H1 (cell line): ENCODE measurements at regions not wholly inside any gene's neighbourhood (a gene's known extent, or its start where the extent isn't known, plus 50 kb on each side); places are given as distances from the start of the nearest gene placed in this dataset.

Source experiments
- CTCF ChIA-PET: fragments of 300-600 bp; sonication (Branson Sonifier 250); formaldehyde crosslinking; loops from one replicate; lab custom pipeline; 2021; ENCODE audit not compliant: partially characterized antibody; lab: Charles Lee
- POLR2A ChIA-PET: fragments of 300-600 bp; sonication (Branson Sonifier 250); formaldehyde crosslinking; loops from one replicate; lab custom pipeline; 2021; ENCODE audit warnings: inconsistent platforms; ENCODE audit not compliant: partially characterized antibody; lab: Charles Lee
- DNase-seq, 2 experiments: peaks; one replicate each; pipeline versions ENCODE4 v3.0.0 to v3.0.0-alpha.2; 2010 to 2022; ENCODE audit warnings: low spot score in 2 of 2, low read depth in 1 of 2, mixed read lengths in 1 of 2
- FAIRE-seq: peaks from 2 replicates; lab custom pipeline; 2011; peaks lifted over from hg19 to GRCh38; lab: Jason Lieb, UNC
- H2AFZ ChIP-seq: 2 replicates; pipeline ENCODE4 v1.8.1; 2012; ENCODE audit warnings: low read length, inconsistent platforms
- H2AK5ac ChIP-seq: 2 replicates; pipeline ENCODE4 v1.6.1; 2013; ENCODE audit warnings: low read depth, low read length
- H2BK120ac ChIP-seq: replicated peaks from 2 replicates; pipeline ENCODE3; 2013; ENCODE audit warnings: low read depth, low read length, inconsistent platforms
- H2BK12ac ChIP-seq: 2 replicates; pipeline ENCODE4 v1.6.1; 2013; ENCODE audit warnings: low read depth, low read length
- H2BK15ac ChIP-seq: 2 replicates; pipeline ENCODE4 v1.6.1; 2013; ENCODE audit warnings: low read length
- H2BK20ac ChIP-seq: 2 replicates; pipeline ENCODE4 v1.6.1; 2013; ENCODE audit warnings: low read length
- H2BK5ac ChIP-seq: 2 replicates; pipeline ENCODE4 v1.6.1; 2013; ENCODE audit warnings: low read depth, low read length
- H3K14ac ChIP-seq: 2 replicates; pipeline ENCODE4 v1.6.1; 2013; ENCODE audit warnings: inconsistent platforms; ENCODE audit not compliant: insufficient read length
- H3K18ac ChIP-seq: 2 replicates; pipeline ENCODE4 v1.6.1; 2013; ENCODE audit warnings: low read length; ENCODE audit errors: extremely low read depth
- H3K23ac ChIP-seq: 2 replicates; pipeline ENCODE4 v1.6.1; 2013; ENCODE audit warnings: inconsistent platforms; ENCODE audit not compliant: insufficient read length
- H3K23me2 ChIP-seq: 2 replicates; pipeline ENCODE4 v1.6.1; 2013; ENCODE audit warnings: low read depth, low read length
- H3K27ac ChIP-seq: 2 replicates; pipeline ENCODE4 v1.6.1; 2011; ENCODE audit warnings: low read depth, low read length, inconsistent platforms
- H3K27me3 ChIP-seq, 4 experiments: replicated peaks in 1 of 4; 1 replicate in 1 of 4; 2 replicates in 3 of 4; pipeline versions ENCODE4 v1.6.1 to v1.8.1; 2011 to 2013; ENCODE audit warnings: low read length in 3 of 4, mild to moderate bottlenecking in 3 of 4, inconsistent platforms in 2 of 4, mixed read lengths in 2 of 4, moderate library complexity in 1 of 4; ENCODE audit not compliant: control insufficient read depth in 3 of 4, insufficient read depth in 3 of 4; ENCODE audit errors: extremely low read depth in 1 of 4
- H3K36me3 ChIP-seq, 4 experiments: 2 replicates each; pipeline versions ENCODE4 v1.6.1 to v1.8.1; 2011 to 2013; ENCODE audit warnings: mild to moderate bottlenecking in 4 of 4, low read length in 3 of 4, moderate library complexity in 2 of 4, control low read depth in 1 of 4, inconsistent platforms in 1 of 4; ENCODE audit not compliant: insufficient read depth in 4 of 4, control insufficient read depth in 2 of 4
- H3K4ac ChIP-seq: replicated peaks from 2 replicates; pipeline ENCODE3; 2013; ENCODE audit warnings: low read length, low read depth, mixed read lengths, inconsistent platforms; ENCODE audit not compliant: insufficient read length
- H3K4me1 ChIP-seq, 4 experiments: replicated peaks in 1 of 4; 1 replicate in 1 of 4; 2 replicates in 3 of 4; pipeline versions ENCODE4 v1.6.1 to v1.8.1; 2011 to 2013; ENCODE audit warnings: low read length in 3 of 4, inconsistent platforms in 2 of 4, mixed read lengths in 1 of 4; ENCODE audit not compliant: insufficient read depth in 4 of 4, control insufficient read depth in 3 of 4
- H3K4me2 ChIP-seq, 2 experiments: 2 replicates each; pipeline versions ENCODE4 v1.6.1 to v1.8.1; 2011 to 2013; ENCODE audit warnings: low read depth in 2 of 2, low read length in 2 of 2, control low read depth in 1 of 2, inconsistent platforms in 1 of 2, mild to moderate bottlenecking in 1 of 2; ENCODE audit not compliant: insufficient read depth in 1 of 2
- H3K4me3 ChIP-seq, 4 experiments: fragments of 200-600, 300-600 bp in 1 of 4; sonication (generic), shearing (Covaris generic), sonication (Bioruptor Twin) in 1 of 4; 2 replicates each; pipeline versions ENCODE4 v1.5.1 to v1.8.1; 2011 to 2016; ENCODE audit warnings: low read length in 4 of 4, low read depth in 3 of 4, control low read depth in 2 of 4, inconsistent platforms in 2 of 4, mild to moderate bottlenecking in 2 of 4, mixed read lengths in 1 of 4, moderate library complexity in 1 of 4; ENCODE audit not compliant: insufficient read depth in 2 of 4; ENCODE audit errors: extremely low read depth in 1 of 4
- H3K56ac ChIP-seq: replicated peaks from 2 replicates; pipeline ENCODE3; 2013; ENCODE audit warnings: low read depth, mild to moderate bottlenecking, mixed read lengths, low read length, inconsistent platforms; ENCODE audit not compliant: insufficient read length
- H3K79me1 ChIP-seq: 2 replicates; pipeline ENCODE4 v1.6.1; 2013; ENCODE audit warnings: low read depth, low read length, control low read depth
- H3K79me2 ChIP-seq, 2 experiments: 2 replicates each; pipeline versions ENCODE4 v1.6.1 to v1.8.1; 2012 to 2013; ENCODE audit warnings: low read length in 2 of 2, mild to moderate bottlenecking in 2 of 2, inconsistent platforms in 1 of 2; ENCODE audit not compliant: insufficient read depth in 2 of 2, control insufficient read depth in 1 of 2
- H3K9ac ChIP-seq, 4 experiments: replicated peaks in 1 of 4; 1 replicate in 1 of 4; 2 replicates in 3 of 4; pipeline versions ENCODE4 v1.6.1 to v1.8.1; 2011 to 2013; ENCODE audit warnings: low read depth in 3 of 4, low read length in 3 of 4, control low read depth in 2 of 4, mild to moderate bottlenecking in 2 of 4, moderate library complexity in 2 of 4, inconsistent platforms in 1 of 4; ENCODE audit errors: extremely low read depth in 1 of 4
- H3K9me3 ChIP-seq, 2 experiments: 2 replicates each; pipeline versions ENCODE4 v1.6.1 to v1.8.1; 2012 to 2013; ENCODE audit warnings: mild to moderate bottlenecking in 2 of 2, moderate library complexity in 2 of 2, control low read depth in 1 of 2, inconsistent platforms in 1 of 2, low read depth in 1 of 2, low read length in 1 of 2, mixed read lengths in 1 of 2; ENCODE audit not compliant: insufficient read depth in 2 of 2
- H4K20me1 ChIP-seq, 2 experiments: replicated peaks in 1 of 2; 2 replicates each; pipeline versions ENCODE3 to v1.8.1; 2011 to 2013; ENCODE audit warnings: inconsistent platforms in 2 of 2, low read length in 2 of 2, mild to moderate bottlenecking in 1 of 2; ENCODE audit not compliant: insufficient read depth in 2 of 2, control insufficient read depth in 1 of 2
- H4K5ac ChIP-seq: 2 replicates; pipeline ENCODE4 v1.6.1; 2013; ENCODE audit warnings: low read length, low read depth, mixed read lengths, inconsistent platforms; ENCODE audit not compliant: insufficient read length
- H4K8ac ChIP-seq: 2 replicates; pipeline ENCODE4 v1.8.0; 2013; ENCODE audit warnings: mild to moderate bottlenecking, moderate library complexity, low read length, inconsistent platforms; ENCODE audit not compliant: insufficient read depth; ENCODE audit errors: extremely low read depth
- H4K91ac ChIP-seq: replicated peaks from 2 replicates; pipeline ENCODE3; 2013; ENCODE audit warnings: low read length, mixed read lengths, inconsistent platforms; ENCODE audit not compliant: insufficient read length
- EGR1 ChIP-seq: IDR thresholded peaks from 2 replicates; pipeline ENCODE4 v1.6.1; 2011; ENCODE audit warnings: low read depth, low read length, borderline replicate concordance
- JUND ChIP-seq: IDR thresholded peaks from 2 replicates; pipeline ENCODE4 v1.6.1; 2011; ENCODE audit warnings: mild to moderate bottlenecking, improper control_type of control experiment, low read length
- KDM1A ChIP-seq: fragments of 200-600, 300-600 bp; sonication (generic); IDR thresholded peaks from 2 replicates; pipeline ENCODE4 v1.7.1; 2016; ENCODE audit warnings: mild to moderate bottlenecking, low read length, borderline replicate concordance
- KDM5A ChIP-seq: fragments of 200-600 bp; IDR thresholded peaks from 2 replicates; pipeline ENCODE4 v1.7.1; 2012; ENCODE audit warnings: mild to moderate bottlenecking, low read length, inconsistent platforms, mixed read lengths
- MAFK ChIP-seq: IDR thresholded peaks from 2 replicates; pipeline ENCODE4 v1.6.1; 2012; ENCODE audit warnings: low read depth, mild to moderate bottlenecking, improper control_type of control experiment, low read length
- POU5F1 ChIP-seq: IDR thresholded peaks from 2 replicates; pipeline ENCODE4 v1.6.1; 2011; ENCODE audit warnings: low read depth, mild to moderate bottlenecking, low read length, moderate library complexity
- RNF2 ChIP-seq: fragments of 200-900, 300-1000 bp; sonication (generic); IDR thresholded peaks from 2 replicates; pipeline ENCODE4 v1.7.1; 2016; ENCODE audit warnings: borderline replicate concordance, low read depth, mild to moderate bottlenecking, antibody characterized with exemption, low read length; ENCODE audit not compliant: poor library complexity, severe bottlenecking; ENCODE audit errors: missing control alignments
- SAP30 ChIP-seq: fragments of 300-600 bp; sonication (generic); IDR thresholded peaks from 2 replicates; pipeline ENCODE4 v1.7.1; 2012; ENCODE audit warnings: low read length, moderate library complexity, mild to moderate bottlenecking, inconsistent platforms; ENCODE audit not compliant: insufficient read depth, insufficient replicate concordance
- SIRT6 ChIP-seq: IDR thresholded peaks from one replicate; pipeline ENCODE4 v1.7.1; 2012; ENCODE audit warnings: low read length, inconsistent platforms
- SRF ChIP-seq: IDR thresholded peaks from 2 replicates; pipeline ENCODE4 v1.6.1; 2011; ENCODE audit warnings: mild to moderate bottlenecking, low read depth, low read length, moderate library complexity
- TBP ChIP-seq: IDR thresholded peaks from 2 replicates; pipeline ENCODE4 v1.6.1; 2011; ENCODE audit warnings: low read depth, low read length, improper control_type of control experiment
- WGBS, 2 experiments: shearing (Covaris generic) in 1 of 2; methylation state at CpG; one replicate each; pipeline versions ENCODE4 v1.1.6 to v1.1.7; 2013 to 2015; ENCODE audit warnings: low lambda C conversion rate in 2 of 2, mixed read lengths in 2 of 2, inconsistent platforms in 1 of 2, low coverage in 1 of 2, missing lambda C conversion rate in 1 of 2; ENCODE audit not compliant: insufficient replicate concordance in 2 of 2, insufficient coverage in 1 of 2, insufficient read length in 1 of 2; ENCODE audit errors: extremely low coverage in 1 of 2, missing lambda C conversion rate in 1 of 2; 5-methylcytosine and 5-hydroxymethylcytosine counted together

DNA sequence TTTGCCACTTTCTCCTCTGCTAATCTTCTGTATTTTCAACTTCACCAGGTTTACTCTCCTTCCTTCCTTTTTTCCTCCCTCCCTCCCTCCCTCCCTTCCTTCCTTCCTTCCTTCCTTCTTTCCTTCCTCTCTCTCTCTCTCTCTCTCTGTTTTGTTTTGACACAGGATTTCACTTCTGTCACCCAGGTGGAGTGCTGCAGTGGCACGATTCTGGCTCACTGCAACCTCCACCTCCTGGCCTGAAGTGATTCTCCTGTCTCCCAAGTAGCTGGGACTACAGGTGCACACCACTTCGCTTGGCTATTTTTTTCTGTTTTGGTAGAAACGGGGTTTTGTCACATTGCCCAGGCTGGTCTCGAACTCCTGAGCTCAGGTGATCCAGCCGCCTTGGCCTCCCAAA, 181.2 kb upstream of the BTG1 start:
- H3K4me3 ChIP-seq = no peak overlapping the region
- H3K23me2 ChIP-seq = no peaks in the 10 kb centered on the region
- POLR2A ChIA-PET = interaction anchor here (0.6 kb wide), 1 partner anchor 974 kb away, joined by 3 read pairs; no protein-coding TSS in a partner anchor
- no peak overlapping the region for H3K18ac ChIP-seq
- CTCF ChIA-PET = interaction anchor here (0.6 kb wide), 1 partner anchor 21 kb away, joined by 3 read pairs; no protein-coding TSS in a partner anchor
- H3K79me1 ChIP-seq = no peaks in the 10 kb centered on the region
- no peaks in the 10 kb centered on the region for H3K79me2 ChIP-seq
- H3K36me3 ChIP-seq = no peaks in the 10 kb centered on the region
- no peaks in the 10 kb centered on the region for H3K9me3 ChIP-seq
- no peak overlapping the region for H2BK120ac ChIP-seq
- no peak overlapping the region for H3K4ac ChIP-seq
- no peak overlapping the region for H3K14ac ChIP-seq
- no peak overlapping the region for H3K9ac ChIP-seq
- DNase-seq (no peak), FAIRE-seq (no peak)
- no peak overlapping the region for H2BK20ac ChIP-seq
- no peak overlapping the region for H4K91ac ChIP-seq
- no peak overlapping the region for H3K27ac ChIP-seq
- no peak overlapping the region for H4K8ac ChIP-seq
- no peak overlapping the region for H2BK12ac ChIP-seq
- H3K23ac ChIP-seq = no peak overlapping the region
- no peak overlapping the region for H3K4me2 ChIP-seq
- H4K5ac ChIP-seq = no peak overlapping the region
- no peak overlapping the region for H2BK15ac ChIP-seq
- no peak overlapping the region for H2AK5ac ChIP-seq
- H3K27me3 ChIP-seq = no peaks in the 10 kb centered on the region
- no peak overlapping the region for H2AFZ ChIP-seq
- no peaks in the 10 kb centered on the region for H3K4me1 ChIP-seq
- WGBS, 2 experiments = 88% methylated on average over 5 of the region's 5 CpGs; no CpG with 5 or more reads in 1 of the 2 experiments
- H4K20me1 ChIP-seq = no peaks in the 10 kb centered on the region
- no peak overlapping the region for H3K56ac ChIP-seq
- H2BK5ac ChIP-seq = no peak overlapping the region
- TF ChIP-seq KDM1A (no peak), RNF2 (no peak), POU5F1 (no peak), SAP30 (no peak), EGR1 (no peak), SIRT6 (no peak), JUND (no peak), TBP (no peak), MAFK (no peak), SRF (no peak), KDM5A (no peak)
